Liver (tissue), 7 donors: ENCODE measurements at regions not wholly inside any gene's neighbourhood (a gene's known extent, or its start where the extent isn't known, plus 50 kb on each side); places are given as distances from the start of the nearest gene placed in this dataset.
"Not testable (repeated sequence)": the region's sequence is repeated elsewhere in the genome, so short reads cannot be mapped to it uniquely, and the experiment has no call there.

Source experiments
- DNase-seq: peaks from one replicate; pipeline ENCODE4 v3.0.0-alpha.2; 2017; ENCODE audit warnings: low spot score
- H3K27ac ChIP-seq, 2 donors: one replicate each; pipeline ENCODE4 v1.7.0; 2013; ENCODE audit warnings: inconsistent platforms in 2 of 2, low read length in 2 of 2, control low read depth in 1 of 2, low read depth in 1 of 2, mild to moderate bottlenecking in 1 of 2
- H3K27me3 ChIP-seq, 4 donors: one replicate each; pipeline versions ENCODE4 v1.6.1 to v1.7.0; 2013; ENCODE audit warnings: low read length in 3 of 4, inconsistent platforms in 1 of 4, mild to moderate bottlenecking in 1 of 4, moderate library complexity in 1 of 4; ENCODE audit not compliant: control insufficient read depth in 4 of 4, insufficient read depth in 4 of 4
- H3K36me3 ChIP-seq, 4 donors: one replicate each; pipeline versions ENCODE4 v1.6.1 to v1.7.0; 2013; ENCODE audit warnings: low read length in 3 of 4, mild to moderate bottlenecking in 3 of 4, low read depth in 1 of 4, moderate library complexity in 1 of 4; ENCODE audit not compliant: control insufficient read depth in 4 of 4, insufficient read depth in 3 of 4
- H3K4me1 ChIP-seq, 4 donors: one replicate each; pipeline versions ENCODE4 v1.6.1 to v1.7.0; 2013; ENCODE audit warnings: low read length in 3 of 4, mild to moderate bottlenecking in 3 of 4, moderate library complexity in 1 of 4; ENCODE audit not compliant: control insufficient read depth in 4 of 4, insufficient read depth in 4 of 4
- H3K4me3 ChIP-seq, 3 donors: one replicate each; pipeline versions ENCODE4 v1.6.1 to v1.7.0; 2013; ENCODE audit warnings: low read length in 3 of 3, control low read depth in 1 of 3, low read depth in 1 of 3, mild to moderate bottlenecking in 1 of 3
- H3K9ac ChIP-seq, 2 donors: one replicate each; pipeline ENCODE4 v1.7.0; 2013; ENCODE audit warnings: low read length in 2 of 2, mild to moderate bottlenecking in 2 of 2, moderate library complexity in 2 of 2, control low read depth in 1 of 2, low read depth in 1 of 2
- H3K9me3 ChIP-seq, 4 donors: one replicate each; pipeline versions ENCODE4 v1.6.1 to v1.7.0; 2013; ENCODE audit warnings: low read length in 3 of 4; ENCODE audit not compliant: control insufficient read depth in 4 of 4
- ATF3 ChIP-seq: IDR thresholded peaks from 2 replicates; pipeline ENCODE4 v1.6.1; 2016; ENCODE audit warnings: antibody characterized with exemption
- FOXA1 ChIP-seq: IDR thresholded peaks from 2 replicates; pipeline ENCODE4 v1.6.1; 2016; ENCODE audit warnings: antibody characterized with exemption
- FOXA2 ChIP-seq: IDR thresholded peaks from 2 replicates; pipeline ENCODE4 v1.6.1; 2016; ENCODE audit warnings: antibody characterized with exemption
- GABPA ChIP-seq, 2 donors: IDR thresholded peaks in 1 of 2; conservative IDR thresholded peaks in 1 of 2; 2 replicates each; pipeline ENCODE4 v1.6.1; 2016; ENCODE audit warnings: antibody characterized with exemption in 2 of 2, mild to moderate bottlenecking in 1 of 2, moderate library complexity in 1 of 2
- HNF4A ChIP-seq, 2 donors: conservative IDR thresholded peaks; 2 replicates each; pipeline ENCODE4 v1.6.1; 2016; ENCODE audit warnings: antibody characterized with exemption in 2 of 2, mild to moderate bottlenecking in 2 of 2
- HNF4G ChIP-seq: IDR thresholded peaks from 2 replicates; pipeline ENCODE4 v1.6.1; 2016; ENCODE audit warnings: antibody characterized with exemption
- JUND ChIP-seq, 2 donors: IDR thresholded peaks; 2 replicates each; pipeline ENCODE4 v1.6.1; 2016; ENCODE audit warnings: antibody characterized with exemption in 2 of 2
- MAX ChIP-seq: IDR thresholded peaks from 2 replicates; pipeline ENCODE4 v1.6.1; 2016; ENCODE audit warnings: antibody characterized with exemption
- NR2F2 ChIP-seq: IDR thresholded peaks from 2 replicates; pipeline ENCODE4 v1.6.1; 2016; ENCODE audit warnings: antibody characterized with exemption
- RAD21 ChIP-seq, 2 donors: IDR thresholded peaks; 2 replicates each; pipeline ENCODE4 v1.6.1; 2016; ENCODE audit warnings: antibody characterized with exemption in 2 of 2, mild to moderate bottlenecking in 2 of 2
- REST ChIP-seq: IDR thresholded peaks from 2 replicates; pipeline ENCODE4 v1.6.1; 2016; ENCODE audit warnings: antibody characterized with exemption, mild to moderate bottlenecking
- RXRA ChIP-seq, 2 donors: IDR thresholded peaks; 2 replicates each; pipeline ENCODE4 v1.6.1; 2017 to 2018; ENCODE audit warnings: antibody characterized with exemption in 2 of 2, mild to moderate bottlenecking in 1 of 2
- SP1 ChIP-seq: IDR thresholded peaks from 2 replicates; pipeline ENCODE4 v1.6.1; 2018; ENCODE audit warnings: antibody characterized with exemption, mild to moderate bottlenecking
- TAF1 ChIP-seq: conservative IDR thresholded peaks from 2 replicates; pipeline ENCODE4 v1.6.1; 2016; ENCODE audit warnings: antibody characterized with exemption, mild to moderate bottlenecking
- YY1 ChIP-seq: IDR thresholded peaks from 2 replicates; pipeline ENCODE4 v1.6.1; 2016; ENCODE audit warnings: antibody characterized with exemption, mild to moderate bottlenecking
- ZBTB33 ChIP-seq: IDR thresholded peaks from 2 replicates; pipeline ENCODE4 v1.6.1; 2016; ENCODE audit warnings: antibody characterized with exemption
- WGBS: extraction: QIAGEN DNeasy Blood & Tissue Kit; methylation state at CpG from one replicate; pipeline ENCODE4 v1.1.7; 2013; 5-methylcytosine and 5-hydroxymethylcytosine counted together
- donor health status: healthy.
- donor health status: healthy.
- donor health status: healthy.
- donor health status: healthy.

GRCh38 chr11:69874984-69875624 lies 55.9 kb upstream of the FGF3 start:
- H3K4me3 ChIP-seq = no peak overlapping the region
- TF ChIP-seq MAX (no peak), TAF1 (no peak), HNF4A (conservative IDR thresholded peaks at IDR 0.05) (no peak), JUND (IDR thresholded peaks at IDR 0.05) (no peak), ZBTB33 (no peak), RAD21 (IDR thresholded peaks at IDR 0.05) (no peak), FOXA1 (no peak)
- H3K27ac ChIP-seq = no peak overlapping the region
- H3K36me3 ChIP-seq = no peaks in the 10 kb centered on the region
- peaks cover 0 to 3% (median 1%) of the 10 kb centered on the region in 4 donors for H3K4me1 ChIP-seq
- DNase-seq = no peak
- WGBS = 72% methylated on average over 21 of the region's 21 CpGs
- H3K9me3 ChIP-seq = no peaks in the 10 kb centered on the region
- no peak overlapping the region for H3K9ac ChIP-seq
- H3K27me3 ChIP-seq = no peaks in the 10 kb centered on the region

GRCh38 chr11:69876013-69876412 lies 56.8 kb upstream of the FGF3 start:
- TF ChIP-seq MAX = no peak
- no peak for TF ChIP-seq HNF4A (conservative IDR thresholded peaks at IDR 0.05)
- no peaks in the 10 kb centered on the region for H3K36me3 ChIP-seq
- no peaks in the 10 kb centered on the region for H3K27me3 ChIP-seq
- no peak overlapping the region for H3K4me3 ChIP-seq
- H3K27ac ChIP-seq = no peak overlapping the region
- peaks cover 0 to 3% (median under 1%) of the 10 kb centered on the region in 4 donors for H3K4me1 ChIP-seq
- H3K9me3 ChIP-seq = no peaks in the 10 kb centered on the region
- no peak for DNase-seq
- no peak overlapping the region for H3K9ac ChIP-seq
- WGBS = 89% methylated on average over 10 of the region's 10 CpGs

GRCh38 chr11:69877235-69877634 lies 58.0 kb upstream of the FGF3 start:
- Histone ChIP-seq H3K9ac (no peak overlapping the region), H3K9me3 (no peaks in the 10 kb centered on the region), H3K27ac (no peak overlapping the region), H3K27me3 (no peaks in the 10 kb centered on the region), H3K4me3 (no peak overlapping the region), H3K4me1 (no peaks in the 10 kb centered on the region), H3K36me3 (no peaks in the 10 kb centered on the region)
- 90% methylated on average over 8 of the region's 8 CpGs for WGBS
- TF ChIP-seq REST (no peak), TAF1 (no peak), ATF3 (no peak), GABPA (IDR thresholded peaks at IDR 0.05 in 1 of 2, conservative IDR thresholded peaks at IDR 0.05 in 1 of 2) (no peak), FOXA1 (no peak), NR2F2 (no peak), SP1 (no peak), RXRA (IDR thresholded peaks at IDR 0.05) (no peak), YY1 (no peak), MAX (no peak), HNF4G (no peak), FOXA2 (no peak)
- no peak for DNase-seq

- H3K4me1 ChIP-seq, H3K36me3 ChIP-seq, DNase-seq, H3K9ac ChIP-seq, H3K27me3 ChIP-seq, H3K9me3 ChIP-seq, H3K4me3 ChIP-seq, H3K27ac ChIP-seq: not testable (repeated sequence)
- WGBS = 92% methylated on average over 7 of the region's 7 CpGs
Observed at GRCh38 chr11:69877704-69878103, 58.5 kb upstream of the FGF3 start.
